ENCODE measurements at regions not wholly inside any gene's neighbourhood (a gene's known extent, or its start where the extent isn't known, plus 50 kb on each side); places are given as distances from the start of the nearest gene placed in this dataset.

DNA sequence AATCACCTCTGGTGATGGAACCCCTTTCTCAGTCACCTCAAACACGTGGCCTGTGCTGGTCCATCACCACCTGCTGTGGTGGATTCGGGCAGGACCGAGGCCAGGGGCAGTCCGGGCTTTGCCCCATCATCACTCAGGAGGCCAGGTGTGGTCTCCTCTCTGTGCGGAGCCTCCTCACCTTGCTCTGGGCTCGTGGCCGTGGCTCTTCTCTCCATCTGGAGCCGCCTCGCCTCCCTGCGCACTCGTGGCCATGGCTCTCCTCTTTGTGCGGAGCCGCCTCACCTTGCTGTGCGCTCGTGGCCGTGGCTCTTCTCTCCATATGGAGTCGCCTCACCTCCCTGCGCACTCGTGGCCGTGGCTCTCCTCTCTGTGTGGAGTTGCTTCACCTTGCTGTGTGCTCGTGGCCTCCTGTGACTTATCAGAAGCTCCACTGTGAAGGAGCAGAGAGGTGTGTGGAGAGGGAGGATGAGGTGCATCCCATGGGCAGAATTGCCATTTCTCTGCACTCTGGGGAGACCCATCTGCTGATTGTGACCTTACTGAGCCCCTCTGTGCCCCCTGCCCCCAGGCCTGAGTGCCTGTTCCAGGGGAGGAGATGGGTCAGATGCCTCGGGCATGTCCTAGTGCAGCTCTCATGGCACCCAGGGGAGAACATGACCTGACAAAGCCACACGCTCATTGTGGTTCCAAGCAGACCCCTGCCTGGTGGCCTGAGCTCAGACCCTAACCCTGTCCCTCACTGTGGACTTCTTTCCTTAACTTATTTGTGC, 276.6 kb upstream of the IRX2 start:
- H4K20me1 ChIP-seq (ENCODE audit: insufficient read depth), result no peaks in the 10 kb centered on the region
- H3K9me3 ChIP-seq (ENCODE audit: control insufficient read depth in 1 of 2, insufficient read depth in 1 of 2, low read depth in 1 of 2, low read length in 2 of 2), result peaks cover 0 to 25% of the 10 kb centered on the region in 2 experiments; a peak in 2 of 4 replicates
- POLR2A ChIA-PET, result no interaction called here
- no peak overlapping the region for H3K9ac ChIP-seq (ENCODE audit: low read length)
- RAD21 ChIA-PET (ENCODE audit: low non-redundant PET in 1 of 2, low total read pairs in 2 of 2, uncharacterized antibody in 2 of 2, unreplicated experiment in 2 of 2), result no interaction called here
- H3K27ac ChIP-seq (ENCODE audit: low read depth, low read length), result no peak overlapping the region
- no peak overlapping the region for H2AFZ ChIP-seq (ENCODE audit: low read depth, low read length, poor library complexity, severe bottlenecking)
- no TSS peak for BruUV-seq (replicated peaks)
- H3K27me3 ChIP-seq (ENCODE audit: insufficient read depth, low read length), result no peaks in the 10 kb centered on the region
- ATAC-seq (no peak), DNase-seq (ENCODE audit: low read depth, low spot score) (no peak)
- intact Hi-C loops (cut with micrococcal nuclease), result no loop called here
- H3K36me3 ChIP-seq (ENCODE audit: control insufficient read depth in 1 of 2, insufficient read depth in 2 of 2, low read length in 2 of 2), result no peaks in the 10 kb centered on the region
- CTCF ChIA-PET, result no interaction called here
- TF ChIP-seq TCF7L2 (IDR thresholded peaks at IDR 0.05; ENCODE audit: borderline replicate concordance, extremely low read depth, insufficient read depth, insufficient read length), result no peak
- TF ChIP-seq SP1 (IDR thresholded peaks at IDR 0.05; ENCODE audit: low read depth), result no peak
- TF ChIP-seq RAD21 (IDR thresholded peaks at IDR 0.05; ENCODE audit: low read depth), result no peak
- TF ChIP-seq, protein P1, sequence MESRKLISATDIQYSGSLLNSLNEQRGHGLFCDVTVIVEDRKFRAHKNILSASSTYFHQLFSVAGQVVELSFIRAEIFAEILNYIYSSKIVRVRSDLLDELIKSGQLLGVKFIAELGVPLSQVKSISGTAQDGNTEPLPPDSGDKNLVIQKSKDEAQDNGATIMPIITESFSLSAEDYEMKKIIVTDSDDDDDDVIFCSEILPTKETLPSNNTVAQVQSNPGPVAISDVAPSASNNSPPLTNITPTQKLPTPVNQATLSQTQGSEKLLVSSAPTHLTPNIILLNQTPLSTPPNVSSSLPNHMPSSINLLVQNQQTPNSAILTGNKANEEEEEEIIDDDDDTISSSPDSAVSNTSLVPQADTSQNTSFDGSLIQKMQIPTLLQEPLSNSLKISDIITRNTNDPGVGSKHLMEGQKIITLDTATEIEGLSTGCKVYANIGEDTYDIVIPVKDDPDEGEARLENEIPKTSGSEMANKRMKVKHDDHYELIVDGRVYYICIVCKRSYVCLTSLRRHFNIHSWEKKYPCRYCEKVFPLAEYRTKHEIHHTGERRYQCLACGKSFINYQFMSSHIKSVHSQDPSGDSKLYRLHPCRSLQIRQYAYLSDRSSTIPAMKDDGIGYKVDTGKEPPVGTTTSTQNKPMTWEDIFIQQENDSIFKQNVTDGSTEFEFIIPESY (IDR thresholded peaks at IDR 0.05; ENCODE audit: extremely low read depth, insufficient replicate concordance, low read length), result no peak
- no peak for TF ChIP-seq JUND (IDR thresholded peaks at IDR 0.05)
- no peak for TF ChIP-seq SRF (IDR thresholded peaks at IDR 0.05; ENCODE audit: low read depth)
- TF ChIP-seq, protein P2, sequence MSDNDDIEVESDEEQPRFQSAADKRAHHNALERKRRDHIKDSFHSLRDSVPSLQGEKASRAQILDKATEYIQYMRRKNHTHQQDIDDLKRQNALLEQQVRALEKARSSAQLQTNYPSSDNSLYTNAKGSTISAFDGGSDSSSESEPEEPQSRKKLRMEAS (IDR thresholded peaks at IDR 0.05), result no peak
- no peak for TF ChIP-seq FOSL1 (IDR thresholded peaks at IDR 0.05; ENCODE audit: low read depth)
- no peak for TF ChIP-seq ZNF274 (IDR thresholded peaks at IDR 0.05; ENCODE audit: low read depth, low read length)
- TF ChIP-seq SIN3A (IDR thresholded peaks at IDR 0.05; ENCODE audit: low read depth), result no peak
- TF ChIP-seq CBX3 (IDR thresholded peaks at IDR 0.05; ENCODE audit: low read depth), result no peak
- no peak for TF ChIP-seq POLR2A (IDR thresholded peaks at IDR 0.05; ENCODE audit: borderline replicate concordance, extremely low read depth, insufficient read depth, insufficient read length)
- no peak for TF ChIP-seq POLR2AphosphoS5 (IDR thresholded peaks at IDR 0.05; ENCODE audit: low read depth, low read length)
- no peak for TF ChIP-seq ELF1 (IDR thresholded peaks at IDR 0.05; ENCODE audit: borderline replicate concordance, low read depth)
- H3K9me2 ChIP-seq (ENCODE audit: insufficient read depth), result no peaks in the 10 kb centered on the region
- H3K4me2 ChIP-seq (ENCODE audit: low read length), result no peak overlapping the region
- no peak overlapping the region for H3K4me3 ChIP-seq (replicated peaks in 1 of 2; ENCODE audit: low read depth in 1 of 2, low read length in 2 of 2)
- H3K79me2 ChIP-seq (ENCODE audit: insufficient read depth, low read length), result no peaks in the 10 kb centered on the region
- no peaks in the 10 kb centered on the region for H3K4me1 ChIP-seq (ENCODE audit: control insufficient read depth in 1 of 2, insufficient read depth in 2 of 2, low read length in 2 of 2)
